HG02852 (cell line): ENCODE measurements at regions not wholly inside any gene's neighbourhood (a gene's known extent, or its start where the extent isn't known, plus 50 kb on each side); places are given as distances from the start of the nearest gene placed in this dataset.
A peak's percentile ranks its signal among the peaks of the same experiment; 100 is the strongest.
"Not testable (repeated sequence)": the region's sequence is repeated elsewhere in the genome, so short reads cannot be mapped to it uniquely, and the experiment has no call there.

Experiments used
- ATAC-seq: cut with Tn5 transposase; IDR thresholded peaks from one replicate; pipeline ENCODE4 v1.9.1; 2021; ENCODE audit warnings: mild to moderate bottlenecking, moderate library complexity; ENCODE audit not compliant: unreplicated experiment

- no peak for ATAC-seq
Observed at GRCh38 chr2:13515254-13515653, 798.5 kb downstream of the TRIB2 start.

- no peak for ATAC-seq
Observed at GRCh38 chr2:13522096-13522495, 805.4 kb downstream of the TRIB2 start.

- peak; percentile 92 for ATAC-seq
Observed at GRCh38 chr2:13522917-13523821, 806.4 kb downstream of the TRIB2 start.

GRCh38 chr2:13524492-13524891, 807.8 kb downstream of the TRIB2 start:
- ATAC-seq = peak; percentile 30

- not testable (repeated sequence) for ATAC-seq
Observed at GRCh38 chr2:13531735-13532410, 815.1 kb downstream of the TRIB2 start.

GRCh38 chr2:13532781-13533523, 816.2 kb downstream of the TRIB2 start:
- ATAC-seq = not testable (repeated sequence)

GRCh38 chr2:13533524-13533922, 816.8 kb downstream of the TRIB2 start:
- no peak for ATAC-seq

GRCh38 chr2:13536941-13537340, 820.2 kb downstream of the TRIB2 start:
- no peak for ATAC-seq

- no peak for ATAC-seq
Observed at GRCh38 chr2:13537771-13538349, 821.1 kb downstream of the TRIB2 start.

GRCh38 chr2:13539296-13539695, 822.6 kb downstream of the TRIB2 start:
- ATAC-seq = no peak

- no peak for ATAC-seq
Observed at GRCh38 chr2:13542061-13542460, 825.3 kb downstream of the TRIB2 start.

GRCh38 chr2:13542642-13543041, 825.9 kb downstream of the TRIB2 start:
- ATAC-seq = no peak

GRCh38 chr2:13543550-13543949, 826.8 kb downstream of the TRIB2 start:
- ATAC-seq = peak; percentile 59

- peak; percentile 72 for ATAC-seq
Observed at GRCh38 chr2:13545320-13545719, 828.6 kb downstream of the TRIB2 start.

- ATAC-seq = no peak
Observed at GRCh38 chr2:13546131-13546530, 829.4 kb downstream of the TRIB2 start.

GRCh38 chr2:13550285-13551231, 833.8 kb downstream of the TRIB2 start:
- ATAC-seq = no peak

GRCh38 chr2:13558368-13558767, 841.6 kb downstream of the TRIB2 start:
- peak; percentile 72 for ATAC-seq

GRCh38 chr2:13560322-13560721, 843.6 kb downstream of the TRIB2 start:
- ATAC-seq = peak; percentile 68

GRCh38 chr2:13572466-13572865, 855.7 kb downstream of the TRIB2 start:
- ATAC-seq = no peak

- no peak for ATAC-seq
Observed at GRCh38 chr2:13574831-13575230, 858.1 kb downstream of the TRIB2 start.
